ENCODE measurements at regions not wholly inside any gene's neighbourhood (a gene's known extent, or its start where the extent isn't known, plus 50 kb on each side); places are given as distances from the start of the nearest gene placed in this dataset.

- no peaks in the 10 kb centered on the region for H3K4me1 ChIP-seq (ENCODE audit: low read length)
Observed at GRCh38 chr13:111577956-111578605, 257.6 kb downstream of the TEX29 start.

DNA sequence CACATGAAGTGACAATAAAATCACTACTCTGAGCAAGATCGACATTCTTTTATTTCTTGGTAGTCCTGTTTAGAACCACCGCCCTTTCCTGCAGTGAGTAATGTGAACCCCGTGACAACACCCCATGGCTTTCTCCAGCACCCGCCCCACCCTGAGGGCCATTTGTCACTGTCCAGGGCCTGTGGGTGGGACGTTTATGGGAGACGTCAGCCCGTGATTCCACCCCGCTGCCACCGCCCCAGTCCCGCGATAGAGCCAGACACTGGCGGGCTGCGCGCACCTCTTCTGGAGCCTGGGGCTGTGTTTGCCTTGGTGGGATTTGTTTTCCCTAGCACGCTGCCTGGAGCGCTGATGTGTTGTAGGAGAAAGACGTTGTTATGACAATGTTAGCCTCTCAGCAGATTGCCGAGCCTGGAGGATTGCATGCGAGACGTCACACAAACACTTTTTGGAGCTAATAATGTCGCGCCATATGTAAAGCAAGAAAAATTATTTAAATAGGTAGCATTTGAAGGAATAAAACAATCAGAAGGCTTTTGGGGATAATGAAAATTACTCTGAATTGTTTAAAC lies 263.7 kb downstream of the TEX29 start:
- no peaks in the 10 kb centered on the region; the same call in 1 of the 2 replicates for H3K79me2 ChIP-seq (ENCODE audit: low read length)
- no peak overlapping the region for H2AFZ ChIP-seq (ENCODE audit: low read length)
- no peak overlapping the region for H3K9ac ChIP-seq (ENCODE audit: low read length)
- no peaks in the 10 kb centered on the region for H3F3A ChIP-seq (ENCODE audit: insufficient read depth, low read length)
- H3K27ac ChIP-seq (ENCODE audit: low read length): no peak overlapping the region
- TF ChIP-seq EZH2 (optimal IDR thresholded peaks at IDR 0.05; ENCODE audit: low read depth, low read length) (no peak), EZH2phosphoT487 (IDR thresholded peaks at IDR 0.05; ENCODE audit: low read length) (no peak)
- TF ChIP-seq, protein P1, sequence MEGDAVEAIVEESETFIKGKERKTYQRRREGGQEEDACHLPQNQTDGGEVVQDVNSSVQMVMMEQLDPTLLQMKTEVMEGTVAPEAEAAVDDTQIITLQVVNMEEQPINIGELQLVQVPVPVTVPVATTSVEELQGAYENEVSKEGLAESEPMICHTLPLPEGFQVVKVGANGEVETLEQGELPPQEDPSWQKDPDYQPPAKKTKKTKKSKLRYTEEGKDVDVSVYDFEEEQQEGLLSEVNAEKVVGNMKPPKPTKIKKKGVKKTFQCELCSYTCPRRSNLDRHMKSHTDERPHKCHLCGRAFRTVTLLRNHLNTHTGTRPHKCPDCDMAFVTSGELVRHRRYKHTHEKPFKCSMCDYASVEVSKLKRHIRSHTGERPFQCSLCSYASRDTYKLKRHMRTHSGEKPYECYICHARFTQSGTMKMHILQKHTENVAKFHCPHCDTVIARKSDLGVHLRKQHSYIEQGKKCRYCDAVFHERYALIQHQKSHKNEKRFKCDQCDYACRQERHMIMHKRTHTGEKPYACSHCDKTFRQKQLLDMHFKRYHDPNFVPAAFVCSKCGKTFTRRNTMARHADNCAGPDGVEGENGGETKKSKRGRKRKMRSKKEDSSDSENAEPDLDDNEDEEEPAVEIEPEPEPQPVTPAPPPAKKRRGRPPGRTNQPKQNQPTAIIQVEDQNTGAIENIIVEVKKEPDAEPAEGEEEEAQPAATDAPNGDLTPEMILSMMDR (IDR thresholded peaks at IDR 0.05; ENCODE audit: low read length): no peak
- no peak for DNase-seq
- H3K4me3 ChIP-seq (ENCODE audit: low read length): no peak overlapping the region
- no peaks in the 10 kb centered on the region for H4K20me1 ChIP-seq (ENCODE audit: insufficient read depth, low read length)
- H3K4me1 ChIP-seq (ENCODE audit: low read length): no peaks in the 10 kb centered on the region
- H3K27me3 ChIP-seq (replicated peaks; ENCODE audit: insufficient read depth, low read length): no peaks in the 10 kb centered on the region
- H3K4me2 ChIP-seq (ENCODE audit: low read depth, low read length): no peak overlapping the region
- H3K9me3 ChIP-seq (replicated peaks; ENCODE audit: insufficient read depth, low read length): no peaks in the 10 kb centered on the region
- 0 out of 2 replicates have a peak, but pooled peaks cover 3% of the 10 kb centered on the region for H3K36me3 ChIP-seq (replicated peaks; ENCODE audit: insufficient read depth, low read length)
- no peaks in the 10 kb centered on the region for H3K9me2 ChIP-seq (replicated peaks; ENCODE audit: insufficient read depth, low read length)

More at GRCh38 chr13:111577956-111578605, 257.6 kb downstream of the TEX29 start:
- Histone ChIP-seq H3K9me2 (replicated peaks; ENCODE audit: insufficient read depth, low read length) (no peaks in the 10 kb centered on the region), H3K4me2 (ENCODE audit: low read depth, low read length) (no peak overlapping the region), H3K9me3 (replicated peaks; ENCODE audit: insufficient read depth, low read length) (no peaks in the 10 kb centered on the region), H3K36me3 (replicated peaks; ENCODE audit: insufficient read depth, low read length) (no peaks in the 10 kb centered on the region), H3K27ac (ENCODE audit: low read length) (no peak overlapping the region), H3K27me3 (replicated peaks; ENCODE audit: insufficient read depth, low read length) (no peaks in the 10 kb centered on the region), H3F3A (ENCODE audit: insufficient read depth, low read length) (no peaks in the 10 kb centered on the region), H2AFZ (ENCODE audit: low read length) (no peak overlapping the region), H4K20me1 (ENCODE audit: insufficient read depth, low read length) (no peaks in the 10 kb centered on the region), H3K79me2 (ENCODE audit: low read length) (no peaks in the 10 kb centered on the region; the same call in 1 of the 2 replicates), H3K9ac (ENCODE audit: low read length) (no peak overlapping the region), H3K4me3 (ENCODE audit: low read length) (no peak overlapping the region)
- DNase-seq: no peak
- TF ChIP-seq, protein P1 (IDR thresholded peaks at IDR 0.05; ENCODE audit: low read length): no peak
- TF ChIP-seq EZH2phosphoT487 (IDR thresholded peaks at IDR 0.05; ENCODE audit: low read length) (no peak), EZH2 (optimal IDR thresholded peaks at IDR 0.05; ENCODE audit: low read depth, low read length) (no peak)

GRCh38 chr13:111584870-111585269 lies 264.4 kb downstream of the TEX29 start:
- 0 out of 2 replicates have a peak, but pooled peaks cover 3% of the 10 kb centered on the region for H3K36me3 ChIP-seq (replicated peaks; ENCODE audit: insufficient read depth, low read length)
- H3K4me3 ChIP-seq (ENCODE audit: low read length): no peak overlapping the region
- H3K79me2 ChIP-seq (ENCODE audit: low read length): no peaks in the 10 kb centered on the region; the same call in 1 of the 2 replicates
- no peaks in the 10 kb centered on the region for H3K27me3 ChIP-seq (replicated peaks; ENCODE audit: insufficient read depth, low read length)
- no peak for DNase-seq
- H4K20me1 ChIP-seq (ENCODE audit: insufficient read depth, low read length): no peaks in the 10 kb centered on the region
- H2AFZ ChIP-seq (ENCODE audit: low read length): no peak overlapping the region
- no peaks in the 10 kb centered on the region for H3F3A ChIP-seq (ENCODE audit: insufficient read depth, low read length)
- H3K9ac ChIP-seq (ENCODE audit: low read length): no peak overlapping the region
- TF ChIP-seq, protein P1 (IDR thresholded peaks at IDR 0.05; ENCODE audit: low read length): no peak
- TF ChIP-seq EZH2phosphoT487 (IDR thresholded peaks at IDR 0.05; ENCODE audit: low read length) (no peak), EZH2 (optimal IDR thresholded peaks at IDR 0.05; ENCODE audit: low read depth, low read length) (no peak)
- H3K9me2 ChIP-seq (replicated peaks; ENCODE audit: insufficient read depth, low read length): no peaks in the 10 kb centered on the region
- no peak overlapping the region for H3K4me2 ChIP-seq (ENCODE audit: low read depth, low read length)
- H3K27ac ChIP-seq (ENCODE audit: low read length): no peak overlapping the region
- H3K9me3 ChIP-seq (replicated peaks; ENCODE audit: insufficient read depth, low read length): no peaks in the 10 kb centered on the region
- H3K4me1 ChIP-seq (ENCODE audit: low read length): no peaks in the 10 kb centered on the region
